GM12878 (cell line): ENCODE measurements at regions not wholly inside any gene's neighbourhood (a gene's known extent, or its start where the extent isn't known, plus 50 kb on each side); places are given as distances from the start of the nearest gene placed in this dataset.

Experiments used
- KDM1A ChIP-seq: fragments of 200-600 bp; sonication (generic); IDR thresholded peaks from 2 replicates; pipeline ENCODE4 v1.6.1; 2016; ENCODE audit warnings: borderline replicate concordance
- SRF ChIP-seq, 2 experiments: IDR thresholded peaks; 2 replicates each; pipeline ENCODE4 v1.6.1; 2011; ENCODE audit warnings: low read depth in 2 of 2, low read length in 2 of 2, mild to moderate bottlenecking in 1 of 2, moderate library complexity in 1 of 2

DNA sequence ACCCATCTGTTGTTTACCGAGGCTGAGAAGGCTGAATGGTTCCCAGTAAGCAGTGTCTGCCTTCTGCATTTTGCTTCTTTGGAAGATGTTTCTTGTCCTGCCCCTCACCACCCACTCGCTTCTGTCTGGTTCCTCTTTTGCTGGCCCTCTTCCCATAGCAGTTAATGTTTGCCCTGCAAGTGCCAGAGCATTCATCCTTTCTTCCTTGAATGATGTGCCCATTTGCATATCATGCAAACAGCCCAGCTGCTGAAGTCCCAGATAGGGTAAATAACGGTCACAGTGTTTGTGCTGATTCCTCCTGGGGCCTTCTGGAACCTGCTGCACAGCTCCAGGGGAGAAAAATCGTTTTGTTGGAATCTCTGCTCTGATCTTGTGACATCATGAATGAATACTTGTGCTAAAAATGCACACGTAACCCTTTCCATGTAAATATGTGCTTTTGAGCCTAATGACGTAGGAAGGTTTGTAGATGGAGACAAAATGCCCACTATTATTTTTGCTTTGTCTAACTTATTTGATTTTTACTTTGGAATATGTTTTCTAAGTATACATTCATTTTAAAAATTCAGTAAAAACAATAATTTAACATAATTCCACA, 381.0 kb downstream of the SOX2 start:
- TF ChIP-seq SRF (IDR thresholded peaks at IDR 0.05; ENCODE audit: low read depth in 2 of 2, low read length in 2 of 2) (no peak), KDM1A (no peak)
